Natural killer cell (primary cell): ENCODE measurements at regions not wholly inside any gene's neighbourhood (a gene's known extent, or its start where the extent isn't known, plus 50 kb on each side); places are given as distances from the start of the nearest gene placed in this dataset.

Experiments
- ATAC-seq, 3 donors: fragments of 150-1000 bp in 2 of 3; fragments of 200-7000 bp in 1 of 3; cut with Tn5 transposase; 1 replicate in 1 of 3; 2 replicates in 2 of 3; pipeline ENCODE4 v1.10.0; 2021; ENCODE audit warnings: mild to moderate bottlenecking in 2 of 3, moderate library complexity in 2 of 3
- DNase-seq, 2 donors: peaks; one replicate each; pipeline versions ENCODE4 v3.0.0 to v3.0.0-alpha.2; 2013 to 2021; ENCODE audit warnings: mixed read lengths in 1 of 2
- H3K27ac ChIP-seq: one replicate; pipeline ENCODE4 v1.5.1; 2013; ENCODE audit warnings: mild to moderate bottlenecking, low read length
- H3K27me3 ChIP-seq: one replicate; pipeline ENCODE4 v1.6.1; 2013; ENCODE audit warnings: low read length; ENCODE audit not compliant: control insufficient read depth, insufficient read depth
- H3K36me3 ChIP-seq: one replicate; pipeline ENCODE4 v1.6.1; 2013; ENCODE audit warnings: low read length; ENCODE audit not compliant: control insufficient read depth, insufficient read depth
- H3K4me1 ChIP-seq: one replicate; pipeline ENCODE4 v1.6.1; 2013; ENCODE audit warnings: low read length; ENCODE audit not compliant: control insufficient read depth, insufficient read depth
- H3K4me3 ChIP-seq: one replicate; pipeline ENCODE4 v1.5.1; 2013; ENCODE audit warnings: low read length
- H3K9me3 ChIP-seq: one replicate; pipeline ENCODE4 v1.6.1; 2013; ENCODE audit warnings: low read length; ENCODE audit not compliant: control insufficient read depth, insufficient read depth
- H3K27ac Mint-ChIP-seq, 2 donors: one replicate each; pipeline ENCODE4 v1.8.0; 2022; ENCODE audit warnings: mild to moderate bottlenecking in 2 of 2, mixed read lengths in 2 of 2, moderate library complexity in 1 of 2
- H3K27me3 Mint-ChIP-seq, 2 donors: one replicate each; pipeline ENCODE4 v1.8.0; 2022; ENCODE audit warnings: low read depth in 2 of 2, mixed read lengths in 2 of 2
- H3K36me3 Mint-ChIP-seq: one replicate; pipeline ENCODE4 v1.8.0; 2022; ENCODE audit warnings: mixed read lengths
- H3K4me1 Mint-ChIP-seq, 2 donors: one replicate each; pipeline ENCODE4 v1.8.0; 2022; ENCODE audit warnings: mixed read lengths in 2 of 2
- H3K4me3 Mint-ChIP-seq: one replicate; pipeline ENCODE4 v1.8.0; 2022; ENCODE audit warnings: mild to moderate bottlenecking, moderate library complexity, mixed read lengths
- H3K9me3 Mint-ChIP-seq, 2 donors: one replicate each; pipeline ENCODE4 v1.8.0; 2022; ENCODE audit warnings: mixed read lengths in 2 of 2
- CTCF ChIP-seq: fragments of 200-600 bp; IDR thresholded peaks from one replicate; pipeline ENCODE4 v1.8.0; 2022; ENCODE audit warnings: antibody characterized with exemption
- WGBS: methylation state at CpG from one replicate; pipeline ENCODE4 v1.1.7; 2013; ENCODE audit warnings: missing lambda C conversion rate; ENCODE audit not compliant: insufficient coverage; 5-methylcytosine and 5-hydroxymethylcytosine counted together
- intact Hi-C: fragments of 100-400 bp; cut with micrococcal nuclease; formaldehyde crosslinking; loops from one replicate; pipeline ENCODE4 v1.14.2; 2022

GRCh38 chr5:120368923-120369715 lies 95.0 kb upstream of the PRR16 start:
- H3K9me3 ChIP-seq: peaks cover 10% of the 10 kb centered on the region
- ATAC-seq (no peak), DNase-seq (no peak)
- Mint-ChIP-seq H3K27me3 (no peaks in the 10 kb centered on the region), H3K4me3 (no peak overlapping the region), H3K4me1 (no peaks in the 10 kb centered on the region), H3K36me3 (no peaks in the 10 kb centered on the region), H3K27ac (no peak overlapping the region), H3K9me3 (peaks cover 0 to 7% of the 10 kb centered on the region in 2 donors)
- H3K4me3 ChIP-seq: no peak overlapping the region
- no peaks in the 10 kb centered on the region for H3K4me1 ChIP-seq
- intact Hi-C loops: no loop called here
- no peaks in the 10 kb centered on the region for H3K36me3 ChIP-seq
- WGBS: 82% methylated on average over 8 of the region's 8 CpGs
- no peak for TF ChIP-seq CTCF
- no peaks in the 10 kb centered on the region for H3K27me3 ChIP-seq
- H3K27ac ChIP-seq: no peak overlapping the region

GRCh38 chr5:120372899-120373298 lies 91.2 kb upstream of the PRR16 start:
- no peak overlapping the region for H3K4me3 Mint-ChIP-seq
- H3K4me1 ChIP-seq: no peaks in the 10 kb centered on the region
- peaks cover 7 to 14% of the 10 kb centered on the region in 2 donors for H3K9me3 Mint-ChIP-seq
- DNase-seq (no peak), ATAC-seq (no peak)
- H3K36me3 ChIP-seq: no peaks in the 10 kb centered on the region
- intact Hi-C loops: no loop called here
- H3K27me3 Mint-ChIP-seq: no peaks in the 10 kb centered on the region
- H3K27ac ChIP-seq: no peak overlapping the region
- H3K27ac Mint-ChIP-seq: no peak overlapping the region
- H3K9me3 ChIP-seq: peaks cover 11% of the 10 kb centered on the region
- WGBS: 74% methylated on average over 3 of the region's 3 CpGs
- H3K4me3 ChIP-seq: no peak overlapping the region
- H3K27me3 ChIP-seq: no peaks in the 10 kb centered on the region
- H3K36me3 Mint-ChIP-seq: peaks cover 7% of the 10 kb centered on the region
- H3K4me1 Mint-ChIP-seq: no peaks in the 10 kb centered on the region
- no peak for TF ChIP-seq CTCF

GRCh38 chr5:120375248-120375647 lies 88.9 kb upstream of the PRR16 start:
- ATAC-seq (no peak), DNase-seq (no peak)
- intact Hi-C loops: no loop called here
- no peaks in the 10 kb centered on the region for H3K36me3 ChIP-seq
- no peaks in the 10 kb centered on the region for H3K27me3 ChIP-seq
- no peaks in the 10 kb centered on the region for H3K4me1 Mint-ChIP-seq
- WGBS: 50% methylated on average over 1 of the region's 1 CpG
- H3K27ac ChIP-seq: no peak overlapping the region
- no peak for TF ChIP-seq CTCF
- H3K36me3 Mint-ChIP-seq: peaks cover 9% of the 10 kb centered on the region
- no peak overlapping the region for H3K4me3 Mint-ChIP-seq
- H3K27ac Mint-ChIP-seq: no peak overlapping the region
- H3K4me3 ChIP-seq: no peak overlapping the region
- no peaks in the 10 kb centered on the region for H3K27me3 Mint-ChIP-seq
- H3K4me1 ChIP-seq: no peaks in the 10 kb centered on the region
- H3K9me3 ChIP-seq: peaks cover 10% of the 10 kb centered on the region
- peaks cover 10 to 17% of the 10 kb centered on the region in 2 donors for H3K9me3 Mint-ChIP-seq

- Histone ChIP-seq H3K27me3 (no peaks in the 10 kb centered on the region), H3K4me3 (no peak overlapping the region), H3K27ac (no peak overlapping the region), H3K9me3 (peaks cover 10% of the 10 kb centered on the region), H3K4me1 (no peaks in the 10 kb centered on the region), H3K36me3 (no peaks in the 10 kb centered on the region)
- ATAC-seq (no peak), DNase-seq (no peak)
- Mint-ChIP-seq H3K27ac (no peak overlapping the region), H3K36me3 (peaks cover 19% of the 10 kb centered on the region), H3K27me3 (no peaks in the 10 kb centered on the region), H3K4me3 (no peak overlapping the region), H3K4me1 (no peaks in the 10 kb centered on the region), H3K9me3 (peaks cover 18% of the 10 kb centered on the region in 2 donors)
- TF ChIP-seq CTCF: no peak
- intact Hi-C loops: no loop called here
- WGBS: 80% methylated on average over 1 of the region's 1 CpG
These were observed 83.5 kb upstream of the PRR16 start for GRCh38 chr5:120380644-120381043.
